Esophagus muscularis mucosa (tissue), 4 donors: ENCODE measurements at regions not wholly inside any gene's neighbourhood (a gene's known extent, or its start where the extent isn't known, plus 50 kb on each side); places are given as distances from the start of the nearest gene placed in this dataset.
A peak's percentile ranks its signal among the peaks of the same experiment; 100 is the strongest.

Experiments
- DNase-seq: peaks from one replicate; pipeline ENCODE4 v3.0.0-alpha.2; 2017; ENCODE audit errors: extremely low spot score
- H3K27ac ChIP-seq, 4 donors: fragments of 200-600 bp; sonication (generic); replicated peaks in 1 of 4; 1 replicate in 3 of 4; 2 replicates in 1 of 4; pipeline ENCODE4 v1.5.1; 2016 to 2019; ENCODE audit warnings: mild to moderate bottlenecking in 1 of 4
- H3K27me3 ChIP-seq, 4 donors: fragments of 200-600 bp; sonication (generic); one replicate each; pipeline versions ENCODE4 v1.5.1 to v1.6.0; 2016 to 2019
- H3K36me3 ChIP-seq, 4 donors: fragments of 200-600 bp; sonication (generic); one replicate each; pipeline ENCODE4 v1.5.1; 2016 to 2019
- H3K4me1 ChIP-seq, 4 donors: fragments of 200-600 bp; sonication (generic); one replicate each; pipeline ENCODE4 v1.5.1; 2016 to 2019
- H3K4me3 ChIP-seq, 4 donors: fragments of 200-600 bp; sonication (generic); 1 replicate in 2 of 4; 2 replicates in 2 of 4; pipeline ENCODE4 v1.5.1; 2016 to 2019; ENCODE audit warnings: mild to moderate bottlenecking in 4 of 4, moderate library complexity in 1 of 4
- H3K9me3 ChIP-seq, 4 donors: fragments of 200-600 bp; sonication (generic); 1 replicate in 3 of 4; 2 replicates in 1 of 4; pipeline ENCODE4 v1.5.1; 2016 to 2019
- EP300 ChIP-seq: sonication (generic); formaldehyde crosslinking; IDR thresholded peaks from one replicate; pipeline ENCODE4 v1.6.1; 2017; ENCODE audit warnings: antibody characterized with exemption
- POLR2A ChIP-seq: fragments of 450-650 bp; IDR thresholded peaks from one replicate; pipeline ENCODE4 v1.6.1; 2017; ENCODE audit warnings: antibody characterized with exemption, moderate library complexity, mild to moderate bottlenecking, low read depth
- POLR2AphosphoS5 ChIP-seq, 2 donors: sonication (generic); formaldehyde crosslinking; IDR thresholded peaks; one replicate each; pipeline ENCODE4 v1.6.1; 2017; ENCODE audit warnings: antibody characterized with exemption in 2 of 2
- WGBS: methylation state at CpG from one replicate; pipeline ENCODE4 v1.1.5; 2018; 5-methylcytosine and 5-hydroxymethylcytosine counted together
- intact Hi-C: fragments of 100-400 bp; cut with DNase I; formaldehyde crosslinking; loops from one replicate; pipeline ENCODE4 v1.15.1; 2023
- TF ChIP-seq, protein P1 (sequence below), 3 experiments: fragments of 200-600 bp in 2 of 3; fragments of 450-650 bp in 1 of 3; sonication (generic) in 2 of 3; IDR thresholded peaks; one replicate each; pipeline ENCODE4 v1.5.1; 2017 to 2019; ENCODE audit warnings: antibody characterized with exemption in 3 of 3, mild to moderate bottlenecking in 2 of 3, moderate library complexity in 1 of 3

GRCh38 chr7:46177821-46178220, 256.7 kb upstream of the IGFBP3 start:
- no peak overlapping the region for H3K27ac ChIP-seq
- H3K36me3 ChIP-seq: no peaks in the 10 kb centered on the region
- peaks cover 0 to 6% (median 0%) of the 10 kb centered on the region in 4 donors for H3K4me1 ChIP-seq
- H3K27me3 ChIP-seq: no peaks in the 10 kb centered on the region
- H3K4me3 ChIP-seq: no peak overlapping the region
- DNase-seq: no peak
- intact Hi-C loops: no loop called here
- H3K9me3 ChIP-seq: no peaks in the 10 kb centered on the region
- TF ChIP-seq EP300: no peak
- TF ChIP-seq POLR2AphosphoS5 (IDR thresholded peaks at IDR 0.05): no peak
- TF ChIP-seq, protein P1, sequence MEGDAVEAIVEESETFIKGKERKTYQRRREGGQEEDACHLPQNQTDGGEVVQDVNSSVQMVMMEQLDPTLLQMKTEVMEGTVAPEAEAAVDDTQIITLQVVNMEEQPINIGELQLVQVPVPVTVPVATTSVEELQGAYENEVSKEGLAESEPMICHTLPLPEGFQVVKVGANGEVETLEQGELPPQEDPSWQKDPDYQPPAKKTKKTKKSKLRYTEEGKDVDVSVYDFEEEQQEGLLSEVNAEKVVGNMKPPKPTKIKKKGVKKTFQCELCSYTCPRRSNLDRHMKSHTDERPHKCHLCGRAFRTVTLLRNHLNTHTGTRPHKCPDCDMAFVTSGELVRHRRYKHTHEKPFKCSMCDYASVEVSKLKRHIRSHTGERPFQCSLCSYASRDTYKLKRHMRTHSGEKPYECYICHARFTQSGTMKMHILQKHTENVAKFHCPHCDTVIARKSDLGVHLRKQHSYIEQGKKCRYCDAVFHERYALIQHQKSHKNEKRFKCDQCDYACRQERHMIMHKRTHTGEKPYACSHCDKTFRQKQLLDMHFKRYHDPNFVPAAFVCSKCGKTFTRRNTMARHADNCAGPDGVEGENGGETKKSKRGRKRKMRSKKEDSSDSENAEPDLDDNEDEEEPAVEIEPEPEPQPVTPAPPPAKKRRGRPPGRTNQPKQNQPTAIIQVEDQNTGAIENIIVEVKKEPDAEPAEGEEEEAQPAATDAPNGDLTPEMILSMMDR (IDR thresholded peaks at IDR 0.05): no peak
- TF ChIP-seq POLR2A: no peak
- 86% methylated on average over 2 of the region's 2 CpGs for WGBS

DNA sequence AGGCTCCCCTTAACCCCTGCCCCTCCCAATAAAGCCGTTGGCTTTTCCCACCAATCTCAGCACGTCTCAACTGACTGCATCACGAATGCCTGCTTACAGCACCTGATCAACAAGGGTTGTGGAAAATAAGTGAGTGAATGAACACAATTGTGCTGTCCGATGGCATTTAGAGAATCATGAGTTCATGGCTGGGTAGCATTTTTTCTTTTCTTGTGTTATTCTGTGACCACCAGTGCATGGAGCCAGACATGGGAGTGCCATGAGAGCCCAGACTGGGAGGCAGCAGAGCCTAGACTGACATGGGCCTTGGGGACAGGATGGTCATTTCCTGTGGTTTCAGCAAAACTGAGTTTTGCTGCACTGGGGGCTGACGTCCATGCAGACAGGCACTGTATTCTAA, 254.1 kb upstream of the IGFBP3 start:
- Histone ChIP-seq H3K4me3 (no peak overlapping the region), H3K36me3 (no peaks in the 10 kb centered on the region), H3K27me3 (no peaks in the 10 kb centered on the region), H3K4me1 (peaks cover 0 to 6% (median 0%) of the 10 kb centered on the region in 4 donors), H3K9me3 (no peaks in the 10 kb centered on the region), H3K27ac (no peak overlapping the region)
- TF ChIP-seq POLR2AphosphoS5 (IDR thresholded peaks at IDR 0.05) (no peak), POLR2A (no peak), EP300 (no peak)
- TF ChIP-seq, protein P1 (IDR thresholded peaks at IDR 0.05): no peak
- 75% methylated on average over 5 of the region's 5 CpGs for WGBS
- peak; percentile 60 for DNase-seq
- intact Hi-C loops: no loop called here

DNA sequence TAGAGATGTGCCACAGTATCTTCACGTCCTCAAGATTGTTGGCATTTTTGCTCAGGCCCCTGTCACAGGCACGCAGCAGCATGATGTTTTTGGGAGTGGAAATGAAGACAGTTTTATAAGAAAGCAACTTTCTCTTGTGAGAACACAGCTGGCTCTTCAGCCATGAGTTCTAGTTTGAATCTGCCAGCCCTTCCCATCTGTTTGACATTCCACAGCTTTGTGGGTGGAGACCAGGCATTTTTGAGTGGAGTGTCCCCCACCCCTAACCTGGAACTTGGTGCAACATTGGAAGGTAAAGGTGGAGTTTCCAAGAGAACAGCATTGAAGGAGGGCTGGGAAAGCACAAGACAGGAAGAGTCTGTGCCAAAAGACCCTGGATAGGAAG, 253.1 kb upstream of the IGFBP3 start:
- DNase-seq: no peak
- Histone ChIP-seq H3K4me3 (no peak overlapping the region), H3K36me3 (no peaks in the 10 kb centered on the region), H3K9me3 (no peaks in the 10 kb centered on the region), H3K27ac (no peak overlapping the region), H3K4me1 (peaks cover 0 to 6% (median 0%) of the 10 kb centered on the region in 4 donors), H3K27me3 (no peaks in the 10 kb centered on the region)
- TF ChIP-seq EP300 (no peak), POLR2A (no peak), POLR2AphosphoS5 (IDR thresholded peaks at IDR 0.05) (no peak)
- TF ChIP-seq, protein P1 (IDR thresholded peaks at IDR 0.05): no peak
- intact Hi-C loops: no loop called here
- WGBS: 62% methylated on average over 2 of the region's 2 CpGs

- TF ChIP-seq POLR2A: no peak
- TF ChIP-seq, protein P1 (IDR thresholded peaks at IDR 0.05): no peak
- TF ChIP-seq EP300: no peak
- no peak for TF ChIP-seq POLR2AphosphoS5 (IDR thresholded peaks at IDR 0.05)
- Histone ChIP-seq H3K27me3 (no peaks in the 10 kb centered on the region), H3K9me3 (no peaks in the 10 kb centered on the region), H3K4me3 (no peak overlapping the region), H3K27ac (no peak overlapping the region), H3K36me3 (no peaks in the 10 kb centered on the region), H3K4me1 (peaks cover 0 to 2% (median 0%) of the 10 kb centered on the region in 4 donors)
- intact Hi-C loops: no loop called here
- DNase-seq: peak; percentile 88
- WGBS: 72% methylated on average over 14 of the region's 14 CpGs
Measured at GRCh38 chr7:46173476-46174195, 252.6 kb upstream of the IGFBP3 start.

DNA sequence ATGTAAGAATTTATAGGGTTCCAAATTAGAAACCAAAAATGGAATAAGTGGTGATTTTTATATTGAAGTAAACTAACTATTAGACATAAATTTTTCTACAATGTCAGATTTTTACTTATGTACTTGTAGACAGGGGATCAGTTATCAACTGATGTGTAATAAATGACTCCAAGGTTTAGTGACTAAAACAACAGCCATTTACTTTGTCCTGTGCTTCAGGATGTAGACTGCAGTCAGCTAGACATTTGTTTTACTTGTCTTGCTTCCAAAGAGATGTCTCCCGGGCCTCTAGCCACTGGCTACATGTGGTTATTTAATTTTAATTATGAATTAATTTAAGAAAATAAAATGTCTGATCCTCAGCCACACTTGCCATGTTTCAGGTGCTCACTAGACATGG, 249.7 kb upstream of the IGFBP3 start:
- H3K36me3 ChIP-seq: no peaks in the 10 kb centered on the region
- intact Hi-C loops: no loop called here
- no peaks in the 10 kb centered on the region for H3K27me3 ChIP-seq
- H3K27ac ChIP-seq: no peak overlapping the region
- no peaks in the 10 kb centered on the region for H3K4me1 ChIP-seq
- H3K9me3 ChIP-seq: no peaks in the 10 kb centered on the region
- WGBS: 37% methylated on average over 1 of the region's 1 CpG
- TF ChIP-seq, protein P1 (IDR thresholded peaks at IDR 0.05): no peak
- TF ChIP-seq POLR2AphosphoS5 (IDR thresholded peaks at IDR 0.05): no peak
- TF ChIP-seq EP300: no peak
- TF ChIP-seq POLR2A: no peak
- DNase-seq: no peak
- no peak overlapping the region for H3K4me3 ChIP-seq
